Vagina (tissue), 2 donors: ENCODE measurements at regions not wholly inside any gene's neighbourhood (a gene's known extent, or its start where the extent isn't known, plus 50 kb on each side); places are given as distances from the start of the nearest gene placed in this dataset.

Experiments used
- DNase-seq, 2 donors: peaks; one replicate each; pipeline ENCODE4 v3.0.0-alpha.2; 2017; ENCODE audit errors: extremely low spot score in 2 of 2
- H3K27ac ChIP-seq: fragments of 200-600 bp; sonication (generic); one replicate; pipeline ENCODE4 v1.5.1; 2019
- H3K27me3 ChIP-seq: fragments of 200-600 bp; sonication (generic); one replicate; pipeline ENCODE4 v1.5.1; 2019
- H3K36me3 ChIP-seq, 2 donors: fragments of 200-600 bp; sonication (generic); one replicate each; pipeline ENCODE4 v1.5.1; 2017 to 2019
- H3K4me1 ChIP-seq: fragments of 200-600 bp; sonication (generic); one replicate; pipeline ENCODE4 v1.5.1; 2019
- H3K4me3 ChIP-seq, 2 donors: fragments of 200-600 bp; sonication (generic); 1 replicate in 1 of 2; 2 replicates in 1 of 2; pipeline ENCODE4 v1.5.1; 2016 to 2019
- H3K9me3 ChIP-seq: fragments of 200-600 bp; sonication (generic); one replicate; pipeline ENCODE4 v1.5.1; 2019
- CTCF ChIP-seq, 3 experiments: fragments of 450-650 bp in 2 of 3; fragments of 200-600 bp in 1 of 3; sonication (generic) in 1 of 3; IDR thresholded peaks; one replicate each; pipeline ENCODE4 v1.5.1; 2017 to 2019; ENCODE audit warnings: antibody characterized with exemption in 3 of 3, mild to moderate bottlenecking in 2 of 3, moderate library complexity in 2 of 3
- POLR2A ChIP-seq, 2 donors: fragments of 450-650 bp; IDR thresholded peaks; one replicate each; pipeline ENCODE4 v1.6.1; 2017; ENCODE audit warnings: antibody characterized with exemption in 2 of 2, mild to moderate bottlenecking in 2 of 2, moderate library complexity in 2 of 2
- POLR2AphosphoS5 ChIP-seq, 2 donors: sonication (generic); formaldehyde crosslinking; IDR thresholded peaks; one replicate each; pipeline ENCODE4 v1.9.0; 2017; ENCODE audit warnings: antibody characterized with exemption in 2 of 2, mild to moderate bottlenecking in 2 of 2, low read depth in 1 of 2; ENCODE audit not compliant: insufficient read depth in 1 of 2
- intact Hi-C: fragments of 100-400 bp; cut with DNase I; formaldehyde crosslinking; loops from one replicate; pipeline ENCODE4 v1.15.1; 2023

- H3K36me3 ChIP-seq, result no peaks in the 10 kb centered on the region
- TF ChIP-seq POLR2A (IDR thresholded peaks at IDR 0.05) (no peak), CTCF (IDR thresholded peaks at IDR 0.05) (no peak), POLR2AphosphoS5 (IDR thresholded peaks at IDR 0.05; ENCODE audit: insufficient read depth in 1 of 2, low read depth in 1 of 2) (no peak)
- no peak for DNase-seq
- H3K9me3 ChIP-seq, result no peaks in the 10 kb centered on the region
- intact Hi-C loops, result no loop called here
- H3K4me1 ChIP-seq, result no peaks in the 10 kb centered on the region
- no peaks in the 10 kb centered on the region for H3K27me3 ChIP-seq
- H3K4me3 ChIP-seq, result no peak overlapping the region
- H3K27ac ChIP-seq, result no peak overlapping the region
Observed at GRCh38 chr22:48510599-48510998, 1317.1 kb downstream of the BRD1 start.

GRCh38 chr22:48507595-48508350 lies 1319.9 kb downstream of the BRD1 start:
- no peak for DNase-seq
- intact Hi-C loops, result no loop called here
- Histone ChIP-seq H3K4me1 (no peaks in the 10 kb centered on the region), H3K9me3 (no peaks in the 10 kb centered on the region), H3K36me3 (no peaks in the 10 kb centered on the region), H3K27me3 (no peaks in the 10 kb centered on the region), H3K4me3 (no peak overlapping the region), H3K27ac (no peak overlapping the region)
- no peak for TF ChIP-seq POLR2AphosphoS5 (IDR thresholded peaks at IDR 0.05; ENCODE audit: insufficient read depth in 1 of 2, low read depth in 1 of 2)
- TF ChIP-seq POLR2A (IDR thresholded peaks at IDR 0.05), result no peak
- no peak for TF ChIP-seq CTCF (IDR thresholded peaks at IDR 0.05)

- H3K4me3 ChIP-seq, result no peak overlapping the region
- intact Hi-C loops, result no loop called here
- H3K27me3 ChIP-seq, result no peaks in the 10 kb centered on the region
- no peaks in the 10 kb centered on the region for H3K4me1 ChIP-seq
- DNase-seq, result no peak
- no peaks in the 10 kb centered on the region for H3K36me3 ChIP-seq
- TF ChIP-seq POLR2A (IDR thresholded peaks at IDR 0.05), result no peak
- no peak for TF ChIP-seq POLR2AphosphoS5 (IDR thresholded peaks at IDR 0.05; ENCODE audit: insufficient read depth in 1 of 2, low read depth in 1 of 2)
- TF ChIP-seq CTCF (IDR thresholded peaks at IDR 0.05), result no peak
- no peak overlapping the region for H3K27ac ChIP-seq
- no peaks in the 10 kb centered on the region for H3K9me3 ChIP-seq
Observed at GRCh38 chr22:48507171-48507570, 1320.5 kb downstream of the BRD1 start.

- Histone ChIP-seq H3K27me3 (no peaks in the 10 kb centered on the region), H3K36me3 (no peaks in the 10 kb centered on the region), H3K4me1 (no peaks in the 10 kb centered on the region), H3K27ac (no peak overlapping the region), H3K4me3 (no peak overlapping the region), H3K9me3 (no peaks in the 10 kb centered on the region)
- no peak for DNase-seq
- intact Hi-C loops, result no loop called here
- TF ChIP-seq POLR2AphosphoS5 (IDR thresholded peaks at IDR 0.05; ENCODE audit: insufficient read depth in 1 of 2, low read depth in 1 of 2), result no peak
- no peak for TF ChIP-seq CTCF (IDR thresholded peaks at IDR 0.05)
- TF ChIP-seq POLR2A (IDR thresholded peaks at IDR 0.05), result no peak
Observed at GRCh38 chr22:48506506-48507145, 1321.0 kb downstream of the BRD1 start.

- no peaks in the 10 kb centered on the region for H3K27me3 ChIP-seq
- H3K4me1 ChIP-seq, result no peaks in the 10 kb centered on the region
- no peak for TF ChIP-seq CTCF (IDR thresholded peaks at IDR 0.05)
- TF ChIP-seq POLR2AphosphoS5 (IDR thresholded peaks at IDR 0.05; ENCODE audit: insufficient read depth in 1 of 2, low read depth in 1 of 2), result no peak
- TF ChIP-seq POLR2A (IDR thresholded peaks at IDR 0.05), result no peak
- no peaks in the 10 kb centered on the region for H3K36me3 ChIP-seq
- DNase-seq, result no peak
- no peaks in the 10 kb centered on the region for H3K9me3 ChIP-seq
- no peak overlapping the region for H3K4me3 ChIP-seq
- intact Hi-C loops, result no loop called here
- no peak overlapping the region for H3K27ac ChIP-seq
Observed at GRCh38 chr22:48505891-48506290, 1321.8 kb downstream of the BRD1 start.
